GM12891 (cell line): ENCODE measurements at regions not wholly inside any gene's neighbourhood (a gene's known extent, or its start where the extent isn't known, plus 50 kb on each side); places are given as distances from the start of the nearest gene placed in this dataset.

ENCODE experiments used
- POLR2AphosphoS5 ChIP-seq: IDR thresholded peaks from 2 replicates; pipeline ENCODE4 v1.6.1; 2011; ENCODE audit warnings: low read depth, low read length, control low read depth
- TAF1 ChIP-seq: IDR thresholded peaks from 2 replicates; pipeline ENCODE4 v1.6.1; 2011; ENCODE audit warnings: low read depth, low read length, control low read depth

DNA sequence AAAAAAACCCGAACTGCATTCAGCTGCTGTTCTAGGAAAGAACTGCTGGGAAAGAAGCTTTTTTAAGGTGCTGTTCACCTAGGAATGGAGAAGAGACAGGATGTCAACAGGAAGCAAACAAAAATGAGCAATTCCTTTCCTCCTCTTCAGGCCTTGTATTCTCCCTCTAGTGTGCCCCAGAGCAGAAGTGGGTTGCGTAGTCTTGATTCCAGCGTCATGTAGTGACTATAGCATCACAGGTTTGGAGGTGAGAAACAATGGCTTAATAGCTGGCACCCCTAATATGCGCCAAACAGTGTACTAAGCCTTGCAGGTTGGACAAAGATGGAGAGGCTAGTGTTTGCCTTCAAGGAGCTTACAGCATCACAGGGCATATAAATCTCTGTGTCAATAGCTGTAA lies 146.3 kb upstream of the LCORL start:
- TF ChIP-seq TAF1, result no peak
- TF ChIP-seq POLR2AphosphoS5, result no peak
